Lung (tissue), 11 donors: ENCODE measurements at regions not wholly inside any gene's neighbourhood (a gene's known extent, or its start where the extent isn't known, plus 50 kb on each side); places are given as distances from the start of the nearest gene placed in this dataset.

Experiments used
- ATAC-seq: fragments of 200-7000 bp; cut with Tn5 transposase; one replicate; pipeline ENCODE4 v1.9.1; 2020; ENCODE audit warnings: moderate number of reproducible peaks; ENCODE audit not compliant: insufficient read depth, low FRiP score
- DNase-seq, 3 donors: peaks; one replicate each; pipeline ENCODE4 v3.0.0-alpha.2; 2013 to 2017
- H3K27ac ChIP-seq, 2 donors: one replicate each; pipeline ENCODE4 v1.5.1; 2013; ENCODE audit warnings: mild to moderate bottlenecking in 2 of 2, moderate library complexity in 2 of 2, control low read depth in 1 of 2, inconsistent platforms in 1 of 2, low read depth in 1 of 2, low read length in 1 of 2
- H3K27me3 ChIP-seq, 3 donors: one replicate each; pipeline ENCODE4 v1.5.1; 2013; ENCODE audit warnings: low read length in 2 of 3; ENCODE audit not compliant: control insufficient read depth in 3 of 3, insufficient read depth in 3 of 3
- H3K36me3 ChIP-seq, 4 donors: one replicate each; pipeline ENCODE4 v1.5.1; 2013; ENCODE audit warnings: low read length in 4 of 4, mild to moderate bottlenecking in 1 of 4, moderate library complexity in 1 of 4; ENCODE audit not compliant: control insufficient read depth in 4 of 4, insufficient read depth in 4 of 4
- H3K4me1 ChIP-seq, 5 donors: one replicate each; pipeline ENCODE4 v1.5.1; 2013; ENCODE audit warnings: low read length in 5 of 5, mild to moderate bottlenecking in 2 of 5, moderate library complexity in 1 of 5; ENCODE audit not compliant: control insufficient read depth in 5 of 5, insufficient read depth in 5 of 5
- H3K4me3 ChIP-seq: one replicate; pipeline ENCODE4 v1.5.1; 2013; ENCODE audit warnings: mild to moderate bottlenecking, control low read depth, moderate library complexity
- H3K9ac ChIP-seq, 2 donors: one replicate each; pipeline ENCODE4 v1.5.1; 2013; ENCODE audit warnings: low read length in 2 of 2, control low read depth in 1 of 2; ENCODE audit not compliant: insufficient read depth in 1 of 2
- H3K9me3 ChIP-seq, 4 donors: one replicate each; pipeline ENCODE4 v1.5.1; 2013; ENCODE audit warnings: low read length in 3 of 4, mild to moderate bottlenecking in 1 of 4, moderate library complexity in 1 of 4; ENCODE audit not compliant: control insufficient read depth in 4 of 4, insufficient read depth in 3 of 4
- CTCF ChIP-seq: IDR thresholded peaks from 2 replicates; pipeline ENCODE4 v1.5.1; 2012; ENCODE audit warnings: mild to moderate bottlenecking; ENCODE audit errors: control extremely low read depth, extremely low read depth
- WGBS, 2 donors: extraction: QIAGEN DNeasy Blood & Tissue Kit; methylation state at CpG; one replicate each; pipeline ENCODE4 v1.1.7; 2013; 5-methylcytosine and 5-hydroxymethylcytosine counted together
- donor health status: control.
- donor health status: control.
- donor health status: Bipolar disorder and iron deficiency.
- donor health status: healthy.
- donor health status: DM: yes; HTN: yes; CAD: no.

GRCh38 chr4:56115898-56116297, 167.2 kb downstream of the CEP135 start:
- ATAC-seq: no peak
- WGBS, 2 donors: 13 to 56% methylated on average over 2 of the region's 2 CpGs

DNA sequence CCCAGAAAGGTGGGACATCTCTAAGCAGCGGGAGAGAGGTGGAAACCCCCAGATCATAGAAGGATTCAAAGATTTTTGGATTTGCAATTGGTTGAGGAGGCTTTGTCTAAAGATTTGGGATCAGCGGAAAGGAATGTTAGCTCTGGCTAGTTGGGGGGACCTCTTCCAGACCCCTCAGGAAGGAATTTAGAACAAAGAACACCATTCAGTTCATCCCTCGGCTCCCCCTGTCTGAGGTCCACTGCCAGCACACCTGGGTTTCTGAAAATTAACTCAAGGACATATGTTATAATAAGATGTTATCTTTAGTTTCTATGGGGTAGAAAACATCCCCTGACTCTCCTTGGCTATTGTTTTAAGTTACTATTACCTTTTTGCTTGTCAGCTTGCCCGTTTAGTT, 163.6 kb downstream of the CEP135 start:
- no peaks in the 10 kb centered on the region for H3K9me3 ChIP-seq
- no peak for TF ChIP-seq CTCF
- ATAC-seq: no peak
- DNase-seq: no peak
- no peaks in the 10 kb centered on the region for H3K4me1 ChIP-seq
- 89 to 99% methylated on average over 4 of the region's 4 CpGs for WGBS, 2 donors
- H3K4me3 ChIP-seq: no peak overlapping the region
- no peak overlapping the region for H3K27ac ChIP-seq
- no peak overlapping the region for H3K9ac ChIP-seq
- H3K36me3 ChIP-seq: no peaks in the 10 kb centered on the region
- no peaks in the 10 kb centered on the region for H3K27me3 ChIP-seq

More at GRCh38 chr4:56115898-56116297, 167.2 kb downstream of the CEP135 start:
- H3K27me3 ChIP-seq: no peaks in the 10 kb centered on the region
- H3K9ac ChIP-seq: no peak overlapping the region
- no peak for TF ChIP-seq CTCF
- no peak for DNase-seq
- H3K9me3 ChIP-seq: no peaks in the 10 kb centered on the region
- no peaks in the 10 kb centered on the region for H3K4me1 ChIP-seq
- H3K36me3 ChIP-seq: no peaks in the 10 kb centered on the region
- H3K4me3 ChIP-seq: no peak overlapping the region
- H3K27ac ChIP-seq: no peak overlapping the region

DNA sequence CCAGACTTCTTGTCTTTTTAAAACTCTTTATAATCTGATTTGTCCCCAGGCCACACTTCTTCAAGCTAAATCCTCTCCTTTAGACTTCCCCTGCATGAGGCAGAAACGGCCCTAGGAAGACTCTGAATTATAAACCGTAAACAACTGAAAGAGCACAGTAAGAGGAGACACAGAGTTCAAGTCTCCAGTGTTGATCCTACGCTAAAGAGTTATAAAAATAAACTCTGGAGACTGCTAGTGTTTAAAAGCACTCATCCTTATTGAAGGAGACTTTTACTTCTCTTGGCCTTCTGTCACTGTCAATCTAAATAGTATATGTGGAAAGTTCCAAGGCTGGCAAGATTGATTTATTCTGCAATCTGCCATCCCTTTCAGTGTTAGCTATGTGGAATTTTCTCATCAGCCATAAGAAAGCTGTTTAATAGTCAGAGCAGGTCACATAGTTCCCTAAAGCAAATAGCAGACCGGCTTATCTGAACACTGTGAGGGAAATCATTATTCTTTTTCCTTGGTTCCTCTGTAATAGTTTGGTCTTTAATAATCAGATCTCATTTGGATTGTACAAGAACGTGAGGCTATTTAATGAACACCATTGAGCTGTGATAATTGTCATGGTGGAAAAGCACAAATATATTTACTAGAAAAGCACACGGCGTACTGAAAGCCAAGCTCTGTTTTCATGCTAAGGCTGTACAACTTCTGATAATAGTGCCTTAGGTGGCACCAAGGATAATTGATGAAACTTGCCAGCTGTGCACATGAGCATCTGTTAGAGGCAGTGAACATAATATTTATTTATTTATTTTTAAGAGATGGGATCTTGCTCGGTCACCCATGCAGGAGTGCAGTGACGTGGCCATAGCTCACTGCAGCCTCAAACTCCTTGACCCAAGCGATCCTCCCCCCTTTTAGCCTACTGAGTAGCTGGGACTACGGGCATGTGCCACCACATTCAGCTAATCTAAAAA, 157.7 kb downstream of the CEP135 start:
- Histone ChIP-seq H3K9me3 (no peaks in the 10 kb centered on the region), H3K4me3 (no peak overlapping the region), H3K36me3 (no peaks in the 10 kb centered on the region), H3K4me1 (no peaks in the 10 kb centered on the region), H3K27ac (no peak overlapping the region), H3K9ac (no peak overlapping the region), H3K27me3 (no peaks in the 10 kb centered on the region)
- no peak for DNase-seq
- WGBS, 2 donors: 75 to 85% methylated on average over 11 of the region's 11 CpGs
- no peak for ATAC-seq
- no peak for TF ChIP-seq CTCF

- Histone ChIP-seq H3K27ac (no peak overlapping the region), H3K36me3 (no peaks in the 10 kb centered on the region), H3K4me3 (no peak overlapping the region), H3K4me1 (no peaks in the 10 kb centered on the region), H3K9me3 (no peaks in the 10 kb centered on the region), H3K27me3 (no peaks in the 10 kb centered on the region), H3K9ac (no peak overlapping the region)
- WGBS, 2 donors: 92 to 93% methylated on average over 3 of the region's 3 CpGs
- no peak for ATAC-seq
- no peak for DNase-seq
- TF ChIP-seq CTCF: no peak
Observed at GRCh38 chr4:56104188-56104587, 155.4 kb downstream of the CEP135 start.
